ENCODE measurements at regions not wholly inside any gene's neighbourhood (a gene's known extent, or its start where the extent isn't known, plus 50 kb on each side); places are given as distances from the start of the nearest gene placed in this dataset.

GRCh38 chr9:105187781-105188180, 56.7 kb upstream of the SLC44A1 start:
- Histone ChIP-seq H3K4me1 (ENCODE audit: control insufficient read depth, insufficient read depth, low read length) (no peaks in the 10 kb centered on the region), H3K4me3 (ENCODE audit: low read depth in 2 of 2, low read length in 2 of 2) (no peak overlapping the region), H3K36me3 (ENCODE audit: control insufficient read depth, insufficient read depth, low read length) (no peaks in the 10 kb centered on the region), H3K27me3 (ENCODE audit: control insufficient read depth, insufficient read depth, low read length) (no peaks in the 10 kb centered on the region), H3K27ac (ENCODE audit: low read length) (no peak overlapping the region), H3K9me3 (ENCODE audit: control insufficient read depth, insufficient read depth, low read depth, low read length) (no peaks in the 10 kb centered on the region)
- BruUV-seq (replicated peaks) = no TSS peak
- TF ChIP-seq SIN3A (IDR thresholded peaks at IDR 0.05; ENCODE audit: borderline replicate concordance, insufficient read depth, low read depth, low read length) = no peak
- no peak for TF ChIP-seq REST (IDR thresholded peaks at IDR 0.05; ENCODE audit: insufficient read depth in 1 of 2, low read depth in 2 of 2, low read length in 1 of 2)
- TF ChIP-seq CTCF (IDR thresholded peaks at IDR 0.05) = no peak
- no peak for TF ChIP-seq POLR2AphosphoS5 (IDR thresholded peaks at IDR 0.05; ENCODE audit: low read depth, low read length)
- TF ChIP-seq TCF7L2 (IDR thresholded peaks at IDR 0.05; ENCODE audit: low read depth, low read length) = no peak
- in situ Hi-C loops (cut with HindIII; ENCODE audit: low pct_unique_long_range_greater_than_20kb, low sequenced_read_pairs) (no loop called here), intact Hi-C loops (cut with micrococcal nuclease; ENCODE audit: unreplicated experiment) (no loop called here)
- ChIA-PET POLR2A (no interaction called here), CTCF (no interaction called here)
- peak; percentile 33 for DNase-seq (ENCODE audit: low read depth, low spot score)
- ATAC-seq = no peak

- DNase-seq (ENCODE audit: low read depth, low spot score) = no peak
Measured at GRCh38 chr9:105188746-105189145, 55.7 kb upstream of the SLC44A1 start.

More at GRCh38 chr9:105188746-105189145, 55.7 kb upstream of the SLC44A1 start:
- TF ChIP-seq SIN3A (IDR thresholded peaks at IDR 0.05; ENCODE audit: borderline replicate concordance, insufficient read depth, low read depth, low read length) (no peak), CTCF (IDR thresholded peaks at IDR 0.05) (no peak), REST (IDR thresholded peaks at IDR 0.05; ENCODE audit: insufficient read depth in 1 of 2, low read depth in 2 of 2, low read length in 1 of 2) (no peak), POLR2AphosphoS5 (IDR thresholded peaks at IDR 0.05; ENCODE audit: low read depth, low read length) (no peak), TCF7L2 (IDR thresholded peaks at IDR 0.05; ENCODE audit: low read depth, low read length) (no peak)
- POLR2A ChIA-PET = no interaction called here
- Histone ChIP-seq H3K4me1 (ENCODE audit: control insufficient read depth, insufficient read depth, low read length) (no peaks in the 10 kb centered on the region), H3K27me3 (ENCODE audit: control insufficient read depth, insufficient read depth, low read length) (no peaks in the 10 kb centered on the region), H3K27ac (ENCODE audit: low read length) (no peak overlapping the region), H3K4me3 (ENCODE audit: low read depth in 2 of 2, low read length in 2 of 2) (no peak overlapping the region), H3K36me3 (ENCODE audit: control insufficient read depth, insufficient read depth, low read length) (no peaks in the 10 kb centered on the region), H3K9me3 (ENCODE audit: control insufficient read depth, insufficient read depth, low read depth, low read length) (no peaks in the 10 kb centered on the region)
- ATAC-seq = no peak
- BruUV-seq (replicated peaks) = no TSS peak
- in situ Hi-C loops (cut with HindIII; ENCODE audit: low pct_unique_long_range_greater_than_20kb, low sequenced_read_pairs) = no loop called here
- intact Hi-C loops (cut with micrococcal nuclease; ENCODE audit: unreplicated experiment) = no loop called here
- CTCF ChIA-PET = interaction anchor here (0.6 kb wide), 1 partner anchor 326 kb away, joined by 3 read pairs; no protein-coding TSS in a partner anchor
